ENCODE measurements at regions not wholly inside any gene's neighbourhood (a gene's known extent, or its start where the extent isn't known, plus 50 kb on each side); places are given as distances from the start of the nearest gene placed in this dataset.

DNA sequence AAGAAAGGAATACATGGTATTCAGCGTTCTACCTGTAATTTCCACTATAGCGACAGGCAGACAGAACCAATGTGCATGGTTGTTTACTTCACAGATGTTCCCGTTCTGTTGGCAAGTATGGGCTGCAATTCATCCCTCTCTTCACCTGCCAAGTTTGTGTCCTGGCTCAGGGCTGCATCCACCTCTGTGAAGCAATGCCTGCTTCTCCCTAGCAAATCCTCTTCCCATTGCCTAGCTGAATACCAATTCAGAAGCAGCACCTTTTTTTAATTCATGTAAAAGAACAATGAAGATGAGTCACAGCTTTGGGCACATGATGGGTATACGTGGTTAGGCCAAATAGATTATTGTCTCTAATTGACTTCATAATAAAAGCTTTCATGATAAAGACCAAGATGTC, 54.7 kb upstream of the LRATD1 start:
- TF ChIP-seq, protein P1, sequence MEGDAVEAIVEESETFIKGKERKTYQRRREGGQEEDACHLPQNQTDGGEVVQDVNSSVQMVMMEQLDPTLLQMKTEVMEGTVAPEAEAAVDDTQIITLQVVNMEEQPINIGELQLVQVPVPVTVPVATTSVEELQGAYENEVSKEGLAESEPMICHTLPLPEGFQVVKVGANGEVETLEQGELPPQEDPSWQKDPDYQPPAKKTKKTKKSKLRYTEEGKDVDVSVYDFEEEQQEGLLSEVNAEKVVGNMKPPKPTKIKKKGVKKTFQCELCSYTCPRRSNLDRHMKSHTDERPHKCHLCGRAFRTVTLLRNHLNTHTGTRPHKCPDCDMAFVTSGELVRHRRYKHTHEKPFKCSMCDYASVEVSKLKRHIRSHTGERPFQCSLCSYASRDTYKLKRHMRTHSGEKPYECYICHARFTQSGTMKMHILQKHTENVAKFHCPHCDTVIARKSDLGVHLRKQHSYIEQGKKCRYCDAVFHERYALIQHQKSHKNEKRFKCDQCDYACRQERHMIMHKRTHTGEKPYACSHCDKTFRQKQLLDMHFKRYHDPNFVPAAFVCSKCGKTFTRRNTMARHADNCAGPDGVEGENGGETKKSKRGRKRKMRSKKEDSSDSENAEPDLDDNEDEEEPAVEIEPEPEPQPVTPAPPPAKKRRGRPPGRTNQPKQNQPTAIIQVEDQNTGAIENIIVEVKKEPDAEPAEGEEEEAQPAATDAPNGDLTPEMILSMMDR (IDR thresholded peaks at IDR 0.05) = no peak
- TF ChIP-seq POLR2A (IDR thresholded peaks at IDR 0.05) = no peak

Measured in right lobe of liver (tissue), 4 donors.